Hepatocyte (in vitro differentiated cells): ENCODE measurements at regions not wholly inside any gene's neighbourhood (a gene's known extent, or its start where the extent isn't known, plus 50 kb on each side); places are given as distances from the start of the nearest gene placed in this dataset.

Experiments
- EZH2 ChIP-seq: fragments of 200-600 bp; sonication (generic); IDR thresholded peaks from 2 replicates; pipeline ENCODE4 v1.6.1; 2016; ENCODE audit warnings: antibody characterized with exemption, mild to moderate bottlenecking, borderline replicate concordance
- TF ChIP-seq, protein P1 (sequence below): fragments of 200-600 bp; sonication (generic); IDR thresholded peaks from 2 replicates; pipeline ENCODE4 v1.5.1; 2016; ENCODE audit warnings: antibody characterized with exemption, mild to moderate bottlenecking; ENCODE audit not compliant: poor library complexity

DNA sequence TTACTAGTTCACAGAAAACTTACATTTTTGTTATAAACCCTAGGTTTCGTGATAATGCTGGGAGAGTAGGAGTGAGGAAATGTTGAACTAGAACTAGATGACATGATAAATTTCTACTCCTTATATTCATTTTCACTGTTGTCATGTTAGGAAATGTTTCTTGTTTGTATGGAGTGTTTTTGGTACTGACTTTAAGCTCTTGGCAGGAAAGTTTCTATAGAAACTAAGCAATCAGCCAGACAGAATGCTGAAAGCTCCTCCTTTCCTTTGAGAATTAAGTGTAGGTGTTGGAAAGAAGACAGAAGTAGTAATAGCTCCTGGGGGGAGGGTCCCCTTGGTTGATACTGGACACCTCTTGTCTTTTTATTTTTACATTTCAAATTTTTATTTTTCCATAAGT, 309.8 kb downstream of the MAP2K4 start:
- TF ChIP-seq, protein P1, sequence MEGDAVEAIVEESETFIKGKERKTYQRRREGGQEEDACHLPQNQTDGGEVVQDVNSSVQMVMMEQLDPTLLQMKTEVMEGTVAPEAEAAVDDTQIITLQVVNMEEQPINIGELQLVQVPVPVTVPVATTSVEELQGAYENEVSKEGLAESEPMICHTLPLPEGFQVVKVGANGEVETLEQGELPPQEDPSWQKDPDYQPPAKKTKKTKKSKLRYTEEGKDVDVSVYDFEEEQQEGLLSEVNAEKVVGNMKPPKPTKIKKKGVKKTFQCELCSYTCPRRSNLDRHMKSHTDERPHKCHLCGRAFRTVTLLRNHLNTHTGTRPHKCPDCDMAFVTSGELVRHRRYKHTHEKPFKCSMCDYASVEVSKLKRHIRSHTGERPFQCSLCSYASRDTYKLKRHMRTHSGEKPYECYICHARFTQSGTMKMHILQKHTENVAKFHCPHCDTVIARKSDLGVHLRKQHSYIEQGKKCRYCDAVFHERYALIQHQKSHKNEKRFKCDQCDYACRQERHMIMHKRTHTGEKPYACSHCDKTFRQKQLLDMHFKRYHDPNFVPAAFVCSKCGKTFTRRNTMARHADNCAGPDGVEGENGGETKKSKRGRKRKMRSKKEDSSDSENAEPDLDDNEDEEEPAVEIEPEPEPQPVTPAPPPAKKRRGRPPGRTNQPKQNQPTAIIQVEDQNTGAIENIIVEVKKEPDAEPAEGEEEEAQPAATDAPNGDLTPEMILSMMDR = no peak
- TF ChIP-seq EZH2 = no peak
